ENCODE measurements at regions not wholly inside any gene's neighbourhood (a gene's known extent, or its start where the extent isn't known, plus 50 kb on each side); places are given as distances from the start of the nearest gene placed in this dataset.
A peak's percentile ranks its signal among the peaks of the same experiment; 100 is the strongest.
"Not testable (repeated sequence)": the region's sequence is repeated elsewhere in the genome, so short reads cannot be mapped to it uniquely, and the experiment has no call there.

DNA sequence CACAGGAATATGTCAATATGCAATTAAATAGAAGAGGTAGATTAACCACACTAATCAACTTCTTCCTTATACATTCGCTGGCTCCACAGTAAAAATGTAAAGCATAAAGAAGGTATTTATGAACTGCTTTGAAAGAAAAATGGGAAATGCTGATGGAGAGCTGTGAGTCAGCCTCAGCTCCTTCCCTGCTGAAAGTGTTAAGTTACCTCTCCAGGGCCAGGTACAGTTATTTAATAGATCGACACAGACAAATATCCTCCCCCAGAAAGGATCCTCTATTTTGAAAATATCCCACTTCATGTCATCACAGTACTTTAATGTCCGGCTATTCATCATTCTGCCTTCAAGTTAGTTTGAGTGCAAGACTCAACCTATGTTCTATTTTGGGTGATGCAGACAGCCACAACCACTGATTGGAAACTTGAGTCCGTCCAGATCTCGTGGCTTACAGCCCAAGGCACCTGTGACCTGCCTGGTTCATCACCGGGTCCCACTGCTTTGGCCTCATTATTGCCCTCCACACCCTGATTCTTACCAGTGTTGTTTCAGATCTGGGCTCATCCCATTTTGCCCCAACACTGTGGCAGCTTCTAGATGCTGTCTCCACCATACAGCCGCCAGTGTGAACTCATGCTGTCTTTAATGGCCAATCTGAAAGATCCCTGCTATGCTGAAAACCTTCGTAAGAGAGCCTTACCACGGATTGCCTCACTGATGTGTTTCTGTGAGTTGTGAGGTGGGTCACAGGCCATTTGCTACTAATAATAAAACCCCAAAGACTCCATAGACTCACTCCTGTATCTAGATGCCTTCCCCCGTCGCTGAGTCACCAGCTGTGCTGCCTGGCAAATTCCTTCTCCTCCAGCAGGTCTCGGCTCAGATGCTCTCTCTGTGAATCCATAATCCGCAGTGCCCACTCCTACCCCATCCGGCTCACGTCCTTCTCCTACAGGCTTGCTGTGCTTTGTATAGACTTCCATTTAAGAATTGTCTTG is 56.2 kb upstream of the DDAH1 start:
- DNase-seq (ENCODE audit: low spot score): peak; percentile 26

DNA sequence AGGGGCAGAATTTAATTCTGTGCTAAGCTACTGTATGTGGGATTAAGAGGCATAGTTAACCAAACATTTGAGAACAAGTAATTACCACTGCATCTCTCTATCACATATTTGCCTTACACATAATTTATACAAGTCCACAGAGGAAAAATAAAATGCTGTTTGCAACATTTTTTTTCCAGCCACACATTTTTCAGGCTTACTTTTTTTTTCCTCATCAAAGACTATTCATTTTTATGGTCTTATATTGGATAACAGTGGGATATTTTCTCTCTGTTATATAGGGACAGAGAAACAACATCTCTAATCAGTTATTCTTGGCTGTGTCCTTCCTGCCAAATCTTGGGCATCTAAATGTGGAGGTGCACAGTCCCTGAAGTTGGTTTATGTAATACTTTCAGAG is 57.5 kb upstream of the DDAH1 start:
- DNase-seq (ENCODE audit: low spot score): not testable (repeated sequence)

DNA sequence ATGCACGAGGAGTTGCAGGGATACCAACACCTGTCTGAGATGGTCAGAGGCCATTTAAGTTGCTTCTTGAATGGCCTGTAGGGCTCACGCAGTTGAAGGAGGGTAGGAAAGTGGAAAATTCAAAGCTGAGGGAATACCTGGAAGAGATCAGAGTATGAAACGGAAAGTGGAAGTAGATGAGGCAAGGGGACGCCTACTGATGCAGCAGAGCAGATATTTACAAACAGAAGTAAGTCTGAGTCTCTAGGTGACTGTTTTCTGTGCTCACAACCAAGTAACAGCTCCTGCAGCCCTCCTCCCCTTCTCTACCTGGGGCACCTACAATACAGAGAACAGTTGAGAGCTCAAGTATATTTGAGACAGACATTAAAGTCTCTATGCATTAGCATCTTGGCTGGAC is 57.5 kb upstream of the CCN1 start:
- not testable (repeated sequence) for DNase-seq (ENCODE audit: low spot score)

DNA sequence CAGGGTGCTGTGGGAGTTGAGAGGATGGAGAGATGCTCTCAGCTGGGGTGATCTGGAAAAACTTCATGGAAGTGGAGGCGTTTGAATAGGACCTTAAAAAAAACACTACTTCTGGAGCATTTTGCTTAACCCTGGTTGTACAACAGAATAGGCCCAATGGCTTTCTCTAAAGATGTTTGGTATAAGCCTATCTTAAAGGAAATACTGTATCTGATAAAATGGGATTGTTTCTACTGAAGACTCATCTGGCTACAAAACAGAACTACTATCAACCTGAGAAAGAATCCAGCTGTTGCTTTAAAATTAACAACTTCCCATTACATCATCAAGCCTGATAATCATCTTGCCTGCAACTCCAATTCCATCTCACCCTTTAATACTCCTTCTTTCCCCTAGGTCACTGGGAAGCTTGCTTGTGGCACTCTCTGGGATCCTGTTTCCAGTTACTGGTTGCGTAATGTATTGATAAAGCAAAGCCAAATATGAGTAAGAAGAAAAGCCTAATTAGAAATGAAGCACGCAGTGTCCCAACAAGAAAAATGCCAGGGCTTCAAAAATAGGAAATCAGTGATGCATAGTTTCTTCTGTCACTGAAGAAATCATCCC is 56.2 kb upstream of the CCN1 start:
- not testable (repeated sequence) for DNase-seq (ENCODE audit: low spot score)

DNA sequence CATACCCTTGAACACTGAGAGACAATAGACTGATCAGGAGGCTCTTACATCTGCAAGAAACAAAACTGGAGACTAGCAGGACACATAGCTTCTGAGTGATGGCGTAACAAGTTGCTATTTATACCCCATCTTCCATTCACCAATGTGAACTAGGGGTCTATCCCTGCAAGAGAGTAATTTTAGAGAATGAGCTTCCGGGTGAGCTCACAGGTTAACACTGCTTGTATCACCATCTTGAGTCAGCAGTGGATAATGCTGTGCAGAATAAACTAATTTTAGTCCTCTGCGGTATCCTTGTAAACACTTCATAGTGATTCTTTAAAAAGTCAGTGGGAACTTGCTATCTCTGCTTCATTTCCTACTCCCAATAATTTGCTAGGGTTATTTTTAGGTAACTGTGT is 55.0 kb upstream of the CCN1 start:
- not testable (repeated sequence) for DNase-seq (ENCODE audit: low spot score)

DNA sequence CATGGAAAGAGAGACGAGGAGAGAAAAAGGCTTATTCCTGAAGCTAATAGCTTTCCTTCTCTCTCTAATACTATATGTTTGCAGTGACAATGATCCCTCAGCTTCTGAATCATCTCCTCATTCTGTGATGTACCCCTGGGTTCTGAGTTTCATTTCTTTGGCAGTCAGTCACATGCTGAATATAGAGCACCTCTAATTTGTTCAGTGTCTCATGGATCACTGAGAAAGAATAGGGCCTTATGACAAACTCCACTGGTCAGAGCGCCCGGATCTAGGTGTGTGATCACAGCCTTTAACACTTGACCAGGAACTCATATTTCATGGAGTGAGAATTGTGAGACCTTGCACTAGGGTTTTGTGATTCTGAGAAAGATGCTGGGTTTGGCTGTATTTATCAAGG is 54.3 kb upstream of the CCN1 start:
- DNase-seq (ENCODE audit: low spot score): not testable (repeated sequence)

DNA sequence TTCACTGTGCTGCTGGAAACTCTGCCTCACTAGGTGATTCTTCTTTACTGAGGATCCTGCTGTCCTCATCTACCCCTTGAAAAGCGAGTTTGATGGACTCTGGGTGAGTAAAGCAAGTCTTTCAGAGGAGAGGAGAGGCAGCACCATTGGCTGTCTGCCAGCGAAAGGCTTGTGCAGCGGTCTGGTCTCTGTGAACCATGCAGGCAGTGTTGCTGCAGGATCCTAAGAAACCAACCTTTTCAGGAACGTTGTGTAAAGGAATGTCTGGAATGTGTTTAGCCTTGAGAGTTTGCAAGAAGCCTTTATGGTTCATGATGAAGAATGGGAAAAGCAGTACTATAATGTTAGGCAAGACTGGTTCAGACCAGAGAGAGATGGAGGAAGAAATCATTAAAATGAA is 53.4 kb upstream of the CCN1 start:
- peak; percentile 13 for DNase-seq (ENCODE audit: low spot score)

Data from GM03348 (cell line).